Stimulated activated naive CD8-positive, alpha-beta T cell treated with anti-CD3 and anti-CD28 coated beads, Interleukin-15, Interleukin-2, amounts not matched to agents 100 U/mL and 50 U/mL, for 24 hours (primary cell): ENCODE measurements at regions not wholly inside any gene's neighbourhood (a gene's known extent, or its start where the extent isn't known, plus 50 kb on each side); places are given as distances from the start of the nearest gene placed in this dataset.
"Not testable (repeated sequence)": the region's sequence is repeated elsewhere in the genome, so short reads cannot be mapped to it uniquely, and the experiment has no call there.

Experiments
- ATAC-seq: fragments of 150-1000 bp; cut with Tn5 transposase; one replicate; pipeline ENCODE4 v1.10.0; 2021
- DNase-seq: peaks from one replicate; pipeline ENCODE4 v3.0.0; 2021

- ATAC-seq (no peak), DNase-seq (no peak)
Measured at GRCh38 chr18:30705943-30706342, 336.6 kb downstream of the DSC3 start.

- ATAC-seq (no peak), DNase-seq (no peak)
Measured at GRCh38 chr18:30698571-30698970, 344.0 kb downstream of the DSC3 start.

DNA sequence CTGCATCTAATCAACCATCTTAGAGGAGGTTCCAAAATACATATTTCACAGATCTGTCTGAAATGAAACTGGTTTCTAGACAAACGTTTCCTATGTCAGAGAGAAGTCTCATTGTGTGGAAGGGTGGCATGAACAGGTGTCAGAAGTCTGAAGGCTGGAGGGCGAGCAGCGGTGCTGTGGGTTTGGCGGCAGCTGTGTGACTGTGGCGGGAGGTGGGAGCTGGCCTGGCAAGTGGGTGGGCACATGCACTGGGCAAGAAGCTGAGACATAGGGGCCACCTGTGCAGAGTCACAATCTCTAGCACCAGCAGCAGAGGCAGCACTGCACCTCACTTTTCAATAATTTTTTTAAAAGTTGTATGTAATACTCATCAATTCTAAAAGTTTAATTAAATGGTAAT lies 346.3 kb downstream of the DSC3 start:
- DNase-seq (no peak), ATAC-seq (no peak)

DNA sequence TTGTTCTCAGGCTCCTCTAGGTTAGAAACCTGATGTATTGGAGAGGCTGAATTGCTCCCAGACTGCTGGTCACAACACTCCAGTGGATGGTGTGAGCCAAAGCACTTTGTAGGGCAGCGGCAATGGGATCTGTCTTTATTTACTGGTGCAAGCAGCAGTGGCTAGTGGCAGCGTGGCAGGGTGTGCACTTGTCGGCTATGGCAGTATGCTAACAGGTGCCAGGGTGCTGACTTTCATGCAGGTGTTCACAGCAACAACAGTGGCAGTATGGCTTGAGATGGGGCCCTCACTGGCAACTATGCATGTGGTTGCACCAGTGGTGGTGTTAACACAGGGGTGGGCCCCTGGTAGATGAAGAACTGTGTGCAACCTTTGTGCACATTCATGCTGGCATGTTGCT lies 347.8 kb downstream of the DSC3 start:
- ATAC-seq (no peak), DNase-seq (no peak)

DNA sequence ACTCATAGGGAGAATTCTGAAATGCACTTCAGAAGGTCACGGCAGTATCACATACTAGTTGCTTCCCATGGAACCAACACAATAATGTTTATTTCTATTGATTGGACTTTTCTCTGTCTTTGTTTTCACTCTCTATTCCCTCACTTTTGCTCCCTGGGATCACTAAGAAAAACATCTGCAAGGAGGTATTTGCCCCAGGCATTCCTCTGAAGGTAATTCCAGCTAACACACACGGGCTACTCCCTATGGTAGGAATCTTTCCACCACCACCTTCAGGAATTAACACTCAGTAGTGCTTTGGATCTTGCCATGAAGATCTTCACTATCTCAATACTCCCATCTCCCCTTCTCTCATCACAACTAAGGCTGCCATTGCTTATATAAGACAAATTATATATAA lies 353.3 kb downstream of the DSC3 start:
- no peak for ATAC-seq
- no peak for DNase-seq

GRCh38 chr18:30687501-30687900 lies 355.0 kb downstream of the DSC3 start:
- ATAC-seq (no peak), DNase-seq (no peak)

DNA sequence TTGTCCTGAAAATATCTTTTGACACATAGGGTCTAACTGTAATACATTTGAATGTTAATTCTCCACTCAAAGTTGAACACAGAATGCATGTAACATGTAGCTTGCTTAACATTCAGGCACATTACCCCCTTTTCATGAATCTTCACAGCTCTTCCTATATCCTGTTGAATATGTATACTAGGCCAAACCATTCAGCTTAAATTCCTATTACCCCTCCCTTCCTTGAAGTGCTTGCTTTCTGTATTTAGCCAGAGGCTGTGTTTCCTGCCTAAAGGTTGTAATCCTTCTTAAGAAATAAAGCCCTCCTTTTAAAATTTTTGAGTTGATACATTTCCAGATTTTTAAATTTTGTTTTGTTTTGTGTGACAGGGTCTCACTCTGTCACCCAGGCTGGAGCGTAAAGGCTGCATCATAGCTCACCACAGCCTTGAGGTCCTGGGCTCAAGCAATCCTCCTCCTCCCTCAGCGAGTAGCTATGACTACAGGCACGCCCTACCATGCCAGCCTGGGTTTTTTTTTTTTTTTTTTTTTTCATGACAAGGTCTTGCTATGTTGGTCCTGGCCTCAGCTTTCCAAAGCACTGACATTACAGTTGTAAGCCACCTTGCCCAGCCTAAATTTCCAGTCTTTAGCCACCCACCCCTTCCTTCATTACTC lies 357.6 kb downstream of the DSC3 start:
- ATAC-seq (no peak), DNase-seq (no peak)

DNA sequence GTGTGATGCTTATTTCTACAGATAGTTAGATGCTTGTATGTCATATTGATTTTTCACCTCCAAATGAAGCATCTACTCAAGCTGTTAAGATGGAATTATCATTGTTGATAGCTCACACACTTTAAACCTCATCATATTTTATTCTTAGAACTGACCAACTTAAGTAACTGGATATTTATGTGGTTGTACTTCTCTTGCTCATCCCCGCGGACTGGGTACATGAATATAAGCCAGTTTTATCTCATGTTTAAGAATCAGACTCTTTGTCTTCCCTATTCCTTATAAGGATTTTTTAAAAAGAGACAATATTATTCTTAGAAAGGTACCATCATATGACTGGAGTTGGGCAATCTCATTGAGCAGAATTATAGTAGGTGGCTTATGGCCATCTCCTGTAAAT lies 358.7 kb downstream of the DSC3 start:
- DNase-seq (no peak), ATAC-seq (no peak)

GRCh38 chr18:30682672-30683071 lies 359.9 kb downstream of the DSC3 start:
- DNase-seq (no peak), ATAC-seq (no peak)

- ATAC-seq (no peak), DNase-seq (no peak)
Measured at GRCh38 chr18:30679285-30679930, 363.1 kb downstream of the DSC3 start.

DNA sequence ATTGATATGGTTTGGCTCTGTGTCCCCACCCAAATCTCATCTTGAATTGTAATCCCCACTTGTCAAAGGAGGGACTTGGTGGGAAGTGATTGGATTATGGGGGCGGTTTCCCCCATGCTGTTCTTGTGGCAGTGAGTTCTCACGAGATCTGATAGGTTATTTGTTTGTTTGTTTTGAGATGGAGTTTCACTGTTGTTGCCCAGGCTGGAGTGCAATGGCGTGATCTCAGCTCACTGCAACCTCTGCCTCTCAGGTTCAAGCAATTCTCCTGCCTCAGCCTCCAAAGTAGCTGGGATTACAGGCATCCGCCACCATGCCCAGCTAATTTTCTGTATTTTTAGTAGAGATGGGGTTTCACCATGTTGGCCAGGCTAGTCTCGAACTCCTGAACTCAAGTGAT lies 364.7 kb downstream of the DSC3 start:
- not testable (repeated sequence) for ATAC-seq, DNase-seq

DNA sequence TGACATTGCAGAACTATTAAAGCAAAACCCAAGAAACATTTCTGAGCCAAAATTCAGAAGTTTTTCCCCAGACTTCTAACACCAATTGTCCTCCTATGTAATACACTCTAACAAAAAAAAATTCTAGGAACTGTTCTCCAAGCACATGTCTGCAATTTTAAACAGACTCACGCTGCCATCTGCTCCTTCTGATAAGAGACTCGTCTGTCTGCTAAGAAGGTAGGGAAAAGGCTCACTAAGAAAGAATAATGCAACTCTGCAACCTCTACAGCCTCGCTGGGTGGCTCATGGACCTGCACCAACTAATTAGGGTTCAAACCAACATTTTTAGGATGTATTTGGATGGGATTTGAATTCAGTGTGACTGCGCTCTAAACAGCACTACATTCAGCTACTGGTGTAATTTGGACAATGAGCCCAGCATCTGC lies 366.5 kb downstream of the DSC3 start:
- ATAC-seq (no peak), DNase-seq (no peak)

- no peak for ATAC-seq
- no peak for DNase-seq
Measured at GRCh38 chr18:30675493-30675892, 367.0 kb downstream of the DSC3 start.

DNA sequence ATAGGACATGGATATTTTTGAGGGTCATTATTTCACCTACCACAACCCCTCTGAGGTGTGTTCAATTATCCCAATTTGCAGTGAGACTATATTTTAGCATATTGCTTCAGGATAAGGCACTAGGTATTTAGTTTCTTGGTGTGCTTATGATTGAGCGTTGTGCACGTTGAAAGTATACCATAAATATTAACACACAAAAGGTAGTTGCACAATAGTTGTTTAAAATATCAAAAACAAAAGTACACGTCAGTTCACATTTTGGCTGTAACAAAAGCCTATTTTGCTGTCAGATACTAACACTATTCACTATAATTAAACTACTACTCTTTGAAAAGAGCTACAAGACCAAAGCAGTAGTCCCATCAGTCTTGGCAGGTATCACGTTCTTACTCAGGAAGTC lies 367.5 kb downstream of the DSC3 start:
- DNase-seq (no peak), ATAC-seq (no peak)

GRCh38 chr18:30674596-30674995 lies 367.9 kb downstream of the DSC3 start:
- DNase-seq (no peak), ATAC-seq (no peak)

DNA sequence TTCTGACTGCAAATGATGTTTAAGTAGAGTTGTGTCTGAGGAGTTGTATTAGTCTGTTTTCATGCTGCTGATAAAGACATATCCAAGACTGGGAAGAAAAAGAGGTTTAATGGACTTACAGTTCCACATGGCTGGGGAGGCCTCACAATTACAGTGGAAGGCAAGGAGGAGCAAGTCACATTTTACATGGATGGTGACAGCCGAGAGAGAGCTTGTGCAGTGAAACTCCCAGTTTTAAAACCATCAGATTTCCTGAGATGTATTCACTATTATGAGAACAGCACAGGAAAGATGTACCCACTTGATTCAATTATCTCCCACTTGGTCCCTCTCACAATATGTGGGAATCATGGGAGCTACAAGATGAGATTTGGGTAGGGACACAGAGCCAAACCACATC lies 370.1 kb downstream of the DSC3 start:
- DNase-seq = not testable (repeated sequence)

DNA sequence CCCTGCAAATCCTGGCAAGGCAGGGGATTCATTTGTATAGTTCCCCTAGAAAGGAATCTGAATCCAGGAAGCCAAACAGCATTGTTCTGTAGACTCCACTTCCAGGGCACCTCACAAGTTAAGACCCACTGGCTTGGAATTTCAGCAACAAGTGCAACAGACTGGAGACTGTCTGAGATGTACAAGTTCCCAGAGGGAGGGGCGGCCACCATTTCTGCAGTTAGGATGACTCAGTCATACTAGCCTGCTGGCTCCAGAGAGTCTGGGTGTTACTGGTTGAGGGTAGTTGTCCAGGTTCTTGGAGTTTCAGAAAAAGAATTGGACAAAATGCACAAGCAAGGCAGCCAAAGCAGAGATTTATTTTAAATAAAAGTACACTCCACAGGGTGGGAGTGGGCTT lies 384.2 kb downstream of the DSC3 start:
- DNase-seq (no peak), ATAC-seq (no peak)

More for the DNA sequence above, 370.1 kb downstream of the DSC3 start:
- not testable (repeated sequence) for ATAC-seq

GRCh38 chr18:30652387-30652786 lies 390.2 kb downstream of the DSC3 start:
- DNase-seq = no peak
- no peak for ATAC-seq

DNA sequence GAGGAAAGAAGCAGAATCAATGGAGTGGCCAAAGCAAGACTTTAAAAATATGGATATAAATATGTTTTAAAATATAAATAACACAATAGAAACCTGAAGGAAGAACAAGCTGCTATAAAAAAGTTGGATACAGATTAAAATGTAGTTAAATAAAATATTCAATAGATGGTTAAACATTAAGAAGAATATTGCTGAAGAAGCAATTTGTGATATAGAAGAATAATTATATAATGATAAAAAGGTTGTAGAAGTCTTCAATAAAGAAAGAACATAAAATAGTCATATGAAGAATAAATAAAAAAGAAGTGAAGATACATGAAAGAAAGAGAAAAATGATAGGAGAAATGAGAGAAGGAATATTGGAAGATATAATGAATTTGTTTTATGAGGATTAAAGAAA lies 392.0 kb downstream of the DSC3 start:
- DNase-seq (no peak), ATAC-seq (no peak)

DNA sequence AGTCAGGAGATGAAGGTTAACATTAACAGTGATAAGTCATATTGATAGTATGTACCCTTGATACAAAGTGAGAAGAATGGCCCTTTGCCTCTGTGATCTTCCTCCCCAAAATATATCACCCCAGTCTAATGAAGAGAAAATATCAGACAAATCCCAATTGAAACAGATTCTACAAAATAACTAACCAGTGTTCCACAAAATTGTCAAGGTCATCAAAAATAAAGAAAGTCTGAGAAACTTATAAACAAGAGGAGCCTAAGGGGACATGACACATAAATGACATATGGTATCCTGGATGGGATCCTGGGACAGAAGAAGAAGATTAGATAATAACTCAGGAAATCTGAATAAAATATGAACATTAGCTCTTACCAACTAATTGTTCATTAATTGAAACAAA lies 398.4 kb downstream of the DSC3 start:
- DNase-seq = no peak
- ATAC-seq = no peak

DNA sequence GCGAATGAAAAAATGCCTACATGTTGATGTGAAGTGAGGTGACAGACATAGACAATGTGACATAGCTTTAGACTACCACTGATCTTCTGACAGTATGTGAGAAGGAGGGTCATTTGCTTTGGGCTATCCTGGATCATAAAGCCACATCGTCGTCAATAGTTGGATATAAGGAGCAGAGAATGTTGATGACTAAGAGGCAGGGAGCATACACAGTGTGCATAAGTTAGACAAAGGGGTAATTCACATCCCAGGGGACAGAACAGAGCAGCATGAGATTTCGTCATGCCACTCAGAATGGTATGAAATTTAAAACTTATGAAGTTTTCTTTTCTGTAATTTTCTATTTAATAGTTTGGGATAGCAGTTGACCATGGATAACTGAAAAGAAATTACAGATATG lies 403.2 kb downstream of the DSC3 start:
- DNase-seq (no peak), ATAC-seq (no peak)

DNA sequence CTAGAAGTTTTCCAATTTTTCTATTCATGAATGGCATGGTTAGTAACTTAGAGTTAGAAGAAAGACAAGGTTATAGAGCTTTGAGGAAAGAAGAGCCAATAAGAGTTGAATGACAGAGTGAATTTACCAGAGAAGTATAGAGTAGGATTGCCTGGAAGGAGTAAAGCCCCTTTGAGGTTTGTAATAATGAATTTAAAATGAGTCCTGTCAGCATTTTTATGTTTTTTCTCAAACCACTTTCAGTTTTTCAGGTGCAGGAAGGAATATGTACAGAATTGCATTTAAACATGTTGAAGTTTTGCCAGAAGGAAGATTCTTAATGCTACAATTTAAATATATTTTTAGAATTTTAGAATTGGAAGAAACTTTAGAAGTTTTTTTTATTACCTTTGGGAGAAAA lies 408.3 kb downstream of the DSC3 start:
- ATAC-seq (no peak), DNase-seq (no peak)

DNA sequence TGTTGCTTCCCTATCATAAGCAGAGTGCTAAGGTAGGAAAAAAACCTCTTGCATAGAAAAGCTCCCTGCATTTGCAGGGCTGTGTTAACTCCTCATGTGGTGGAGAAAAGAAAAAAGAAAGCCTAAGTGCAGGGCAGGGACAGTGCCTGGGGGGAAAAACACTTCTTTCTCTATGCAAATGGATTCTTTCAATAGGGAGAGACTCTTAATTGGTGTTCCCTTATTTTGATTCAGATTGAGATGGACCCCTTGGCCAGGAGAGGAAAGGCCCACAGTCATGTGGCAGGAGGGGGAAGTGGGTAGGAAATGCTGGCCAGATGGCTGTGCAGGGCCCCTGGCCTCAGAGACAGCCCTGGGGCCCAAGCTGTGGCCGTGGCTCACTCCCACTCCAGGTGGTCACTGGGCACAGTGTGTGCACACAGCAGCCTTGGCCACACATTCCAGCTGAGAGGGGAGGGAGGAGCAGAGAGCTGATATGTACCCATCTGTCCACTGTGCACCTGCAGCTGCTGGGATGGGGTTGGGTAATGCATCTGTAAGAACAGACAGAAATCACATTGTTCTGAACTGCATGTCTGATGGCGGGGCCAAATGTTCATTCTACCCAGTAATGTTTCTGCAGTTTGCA lies 410.4 kb downstream of the DSC3 start:
- DNase-seq (no peak), ATAC-seq (no peak)

- ATAC-seq = no peak
- DNase-seq = no peak
Measured at GRCh38 chr18:30625961-30626360, 416.6 kb downstream of the DSC3 start.
